Breast epithelium (tissue), 4 donors: ENCODE measurements at regions not wholly inside any gene's neighbourhood (a gene's known extent, or its start where the extent isn't known, plus 50 kb on each side); places are given as distances from the start of the nearest gene placed in this dataset.

Experiments used
- DNase-seq, 2 donors: peaks; one replicate each; pipeline ENCODE4 v3.0.0-alpha.2; 2019; ENCODE audit warnings: low spot score in 2 of 2
- H3K27ac ChIP-seq, 2 donors: fragments of 200-600 bp; sonication (generic) in 1 of 2; one replicate each; pipeline ENCODE4 v1.5.1; 2016 to 2019; ENCODE audit warnings: mild to moderate bottlenecking in 1 of 2
- H3K27me3 ChIP-seq, 2 donors: fragments of 200-600 bp; sonication (generic) in 1 of 2; one replicate each; pipeline versions ENCODE4 v1.5.1 to v1.6.0; 2017 to 2019; ENCODE audit warnings: control low read depth in 1 of 2, mild to moderate bottlenecking in 1 of 2
- H3K36me3 ChIP-seq: fragments of 200-600 bp; one replicate; pipeline ENCODE4 v1.5.1; 2019
- H3K4me1 ChIP-seq, 2 donors: fragments of 200-600 bp; sonication (generic); one replicate each; pipeline ENCODE4 v1.5.1; 2016 to 2019; ENCODE audit warnings: control low read depth in 1 of 2
- H3K4me3 ChIP-seq, 3 donors: fragments of 200-600 bp; sonication (generic); 1 replicate in 2 of 3; 2 replicates in 1 of 3; pipeline ENCODE4 v1.5.1; 2016 to 2019; ENCODE audit warnings: mild to moderate bottlenecking in 3 of 3, moderate library complexity in 2 of 3
- H3K9me3 ChIP-seq, 2 donors: fragments of 200-600 bp; sonication (generic) in 1 of 2; one replicate each; pipeline ENCODE4 v1.5.1; 2016 to 2019; ENCODE audit warnings: control low read depth in 1 of 2
- CTCF ChIP-seq, 3 donors: fragments of 450-650 bp; IDR thresholded peaks; one replicate each; pipeline ENCODE4 v1.5.1; 2016 to 2017; ENCODE audit warnings: antibody characterized with exemption in 3 of 3, mild to moderate bottlenecking in 3 of 3, moderate library complexity in 3 of 3
- POLR2A ChIP-seq: fragments of 450-650 bp; IDR thresholded peaks from one replicate; pipeline ENCODE4 v1.6.1; 2016; ENCODE audit warnings: antibody characterized with exemption, mild to moderate bottlenecking, moderate library complexity
- POLR2AphosphoS5 ChIP-seq, 3 donors: sonication (generic); formaldehyde crosslinking; IDR thresholded peaks; one replicate each; pipeline ENCODE4 v1.6.1; 2017; ENCODE audit warnings: antibody characterized with exemption in 3 of 3
- intact Hi-C: fragments of 100-400 bp; cut with DNase I; formaldehyde crosslinking; loops from one replicate; pipeline ENCODE4 v1.15.1; 2023; ENCODE audit warnings: low total_unique reads

GRCh38 chr17:70499067-70499786 lies 329.9 kb downstream of the KCNJ2 start:
- H3K4me3 ChIP-seq, result no peak overlapping the region
- H3K27ac ChIP-seq, result no peak overlapping the region
- intact Hi-C loops, result no loop called here
- H3K9me3 ChIP-seq, result no peaks in the 10 kb centered on the region
- no peak for DNase-seq
- no peaks in the 10 kb centered on the region for H3K36me3 ChIP-seq
- TF ChIP-seq POLR2AphosphoS5 (IDR thresholded peaks at IDR 0.05) (no peak), POLR2A (no peak), CTCF (IDR thresholded peaks at IDR 0.05) (no peak)
- no peaks in the 10 kb centered on the region for H3K4me1 ChIP-seq
- H3K27me3 ChIP-seq, result no peaks in the 10 kb centered on the region

- Histone ChIP-seq H3K9me3 (no peaks in the 10 kb centered on the region), H3K36me3 (no peaks in the 10 kb centered on the region), H3K27me3 (no peaks in the 10 kb centered on the region), H3K4me1 (no peaks in the 10 kb centered on the region), H3K27ac (no peak overlapping the region), H3K4me3 (no peak overlapping the region)
- intact Hi-C loops, result no loop called here
- no peak for TF ChIP-seq POLR2A
- no peak for TF ChIP-seq POLR2AphosphoS5 (IDR thresholded peaks at IDR 0.05)
- no peak for TF ChIP-seq CTCF (IDR thresholded peaks at IDR 0.05)
- DNase-seq, result no peak
Measured at GRCh38 chr17:70503449-70503848, 334.1 kb downstream of the KCNJ2 start.

- DNase-seq, result no peak
- H3K27ac ChIP-seq, result no peak overlapping the region
- no peaks in the 10 kb centered on the region for H3K4me1 ChIP-seq
- H3K9me3 ChIP-seq, result no peaks in the 10 kb centered on the region
- H3K4me3 ChIP-seq, result no peak overlapping the region
- no peaks in the 10 kb centered on the region for H3K27me3 ChIP-seq
- H3K36me3 ChIP-seq, result no peaks in the 10 kb centered on the region
- TF ChIP-seq CTCF (IDR thresholded peaks at IDR 0.05) (no peak), POLR2A (no peak), POLR2AphosphoS5 (IDR thresholded peaks at IDR 0.05) (no peak)
- intact Hi-C loops, result no loop called here
Measured at GRCh38 chr17:70510288-70510687, 341.0 kb downstream of the KCNJ2 start.

- Histone ChIP-seq H3K4me3 (no peak overlapping the region), H3K4me1 (no peaks in the 10 kb centered on the region), H3K9me3 (no peaks in the 10 kb centered on the region), H3K27ac (no peak overlapping the region), H3K27me3 (no peaks in the 10 kb centered on the region), H3K36me3 (no peaks in the 10 kb centered on the region)
- no peak for DNase-seq
- intact Hi-C loops, result no loop called here
- TF ChIP-seq CTCF (IDR thresholded peaks at IDR 0.05) (no peak), POLR2A (no peak), POLR2AphosphoS5 (IDR thresholded peaks at IDR 0.05) (no peak)
Measured at GRCh38 chr17:70517816-70518215, 348.5 kb downstream of the KCNJ2 start.

- no peaks in the 10 kb centered on the region for H3K9me3 ChIP-seq
- TF ChIP-seq POLR2A, result no peak
- no peak for TF ChIP-seq POLR2AphosphoS5 (IDR thresholded peaks at IDR 0.05)
- no peak for TF ChIP-seq CTCF (IDR thresholded peaks at IDR 0.05)
Measured at GRCh38 chr17:70519300-70519699, 350.0 kb downstream of the KCNJ2 start.

More at GRCh38 chr17:70519300-70519699, 350.0 kb downstream of the KCNJ2 start:
- Histone ChIP-seq H3K4me3 (no peak overlapping the region), H3K36me3 (no peaks in the 10 kb centered on the region), H3K27me3 (no peaks in the 10 kb centered on the region), H3K4me1 (no peaks in the 10 kb centered on the region), H3K27ac (no peak overlapping the region)
- DNase-seq, result no peak
- intact Hi-C loops, result no loop called here
